WTC11 (cell line): ENCODE measurements at regions not wholly inside any gene's neighbourhood (a gene's known extent, or its start where the extent isn't known, plus 50 kb on each side); places are given as distances from the start of the nearest gene placed in this dataset.

Source experiments
- ATAC-seq: fragments of 200-7000 bp; cut with Tn5 transposase; 2 replicates; pipeline ENCODE4 v1.10.0; 2021; ENCODE audit warnings: mild to moderate bottlenecking, moderate library complexity
- CTCF ChIA-PET: fragments of 300-600 bp; sonication (Branson Sonifier 250); formaldehyde crosslinking; loops from one replicate; lab custom pipeline; 2021; ENCODE audit warnings: antibody characterized with exemption; lab: Charles Lee
- POLR2A ChIA-PET: fragments of 350-600 bp; sonication (Branson Sonifier 250); formaldehyde crosslinking; loops from one replicate; lab custom pipeline; 2021; ENCODE audit warnings: antibody characterized with exemption; lab: Charles Lee
- DNase-seq: peaks from one replicate; pipeline ENCODE4 v3.0.0; 2021; ENCODE audit warnings: low spot score
- H3K27ac Mint-ChIP-seq: 2 replicates; pipeline ENCODE4 v1.8.0; 2021; ENCODE audit warnings: mixed read lengths
- H3K27me3 Mint-ChIP-seq: 2 replicates; pipeline ENCODE4 v1.8.0; 2021; ENCODE audit warnings: low read depth, mild to moderate bottlenecking, moderate library complexity, mixed read lengths
- H3K36me3 Mint-ChIP-seq: 2 replicates; pipeline ENCODE4 v1.8.0; 2021; ENCODE audit warnings: mixed read lengths
- H3K4me1 Mint-ChIP-seq: 2 replicates; pipeline ENCODE4 v1.8.0; 2022; ENCODE audit warnings: mixed read lengths
- H3K4me3 Mint-ChIP-seq: 2 replicates; pipeline ENCODE4 v1.8.0; 2021; ENCODE audit warnings: mild to moderate bottlenecking, moderate library complexity, mixed read lengths
- H3K9me3 Mint-ChIP-seq: 2 replicates; pipeline ENCODE4 v1.8.0; 2021; ENCODE audit warnings: mixed read lengths
- CREB1 ChIP-seq: sonication (generic); formaldehyde crosslinking; IDR thresholded peaks from 2 replicates; pipeline ENCODE4 v1.8.0; 2023; ENCODE audit warnings: mild to moderate bottlenecking, missing genetic modification reagents
- FOXJ3 ChIP-seq: sonication (generic); formaldehyde crosslinking; IDR thresholded peaks from 2 replicates; pipeline ENCODE4 v1.9.0; 2021; ENCODE audit warnings: missing genetic modification reagents, mild to moderate bottlenecking, borderline replicate concordance
- FOXP1 ChIP-seq: sonication (generic); formaldehyde crosslinking; IDR thresholded peaks from 2 replicates; pipeline ENCODE4 v1.8.0; 2022; ENCODE audit warnings: missing genetic modification reagents, mild to moderate bottlenecking, moderate library complexity, borderline replicate concordance
- GRHL2 ChIP-seq: fragments of 250-450 bp; sonication (Bioruptor Pico); IDR thresholded peaks from 2 replicates; pipeline ENCODE4 v1.8.0; 2022; ENCODE audit warnings: mild to moderate bottlenecking, moderate library complexity; ENCODE audit not compliant: insufficient replicate concordance, severe bottlenecking
- IRF2 ChIP-seq: sonication (generic); formaldehyde crosslinking; IDR thresholded peaks from 2 replicates; pipeline ENCODE4 v1.8.0; 2022; ENCODE audit warnings: low read depth, missing genetic modification reagents, borderline replicate concordance
- KAT7 ChIP-seq: sonication (generic); formaldehyde crosslinking; IDR thresholded peaks from 2 replicates; pipeline ENCODE4 v1.8.1; 2023; ENCODE audit warnings: missing genetic modification reagents, mild to moderate bottlenecking, borderline replicate concordance
- MLX ChIP-seq: sonication (generic); formaldehyde crosslinking; IDR thresholded peaks from 2 replicates; pipeline ENCODE4 v1.8.1; 2023; ENCODE audit warnings: mild to moderate bottlenecking, missing genetic modification reagents, moderate library complexity
- MYBL2 ChIP-seq: sonication (generic); formaldehyde crosslinking; IDR thresholded peaks from 2 replicates; pipeline ENCODE4 v1.8.1; 2023; ENCODE audit warnings: mild to moderate bottlenecking, moderate library complexity, missing genetic modification reagents
- NFATC4 ChIP-seq: fragments of 250-450 bp; sonication (Bioruptor Pico); IDR thresholded peaks from 2 replicates; pipeline ENCODE4 v1.9.0; 2021; ENCODE audit warnings: mild to moderate bottlenecking
- STAT6 ChIP-seq: sonication (generic); formaldehyde crosslinking; conservative IDR thresholded peaks from 2 replicates; pipeline ENCODE4 v1.8.1; 2023; ENCODE audit warnings: mild to moderate bottlenecking, low read depth, missing genetic modification reagents, moderate library complexity
- ZNF396 ChIP-seq: fragments of 250-450 bp; sonication (Bioruptor Pico); IDR thresholded peaks from 2 replicates; pipeline ENCODE4 v1.8.0; 2021; ENCODE audit warnings: mild to moderate bottlenecking, moderate library complexity, borderline replicate concordance
- TF ChIP-seq, protein P1 (sequence below): sonication (generic); formaldehyde crosslinking; IDR thresholded peaks from 2 replicates; pipeline ENCODE4 v1.8.0; 2022; ENCODE audit warnings: mild to moderate bottlenecking, missing genetic modification reagents
- TF ChIP-seq, protein P2 (sequence below): sonication (generic); formaldehyde crosslinking; IDR thresholded peaks from 2 replicates; pipeline ENCODE4 v1.8.0; 2022; ENCODE audit warnings: missing genetic modification reagents
- TF ChIP-seq, protein P3 (sequence below): sonication (generic); formaldehyde crosslinking; IDR thresholded peaks from 2 replicates; pipeline ENCODE4 v1.8.0; 2023; ENCODE audit warnings: missing genetic modification reagents, mild to moderate bottlenecking, borderline replicate concordance
- TF ChIP-seq, protein P4 (sequence below): sonication (generic); formaldehyde crosslinking; IDR thresholded peaks from 2 replicates; pipeline ENCODE4 v1.8.1; 2023; ENCODE audit warnings: mild to moderate bottlenecking, missing genetic modification reagents, moderate library complexity
- TF ChIP-seq, protein P5 (sequence below): fragments of 250-450 bp; sonication (Bioruptor Pico); IDR thresholded peaks from 2 replicates; pipeline ENCODE4 v1.9.0; 2021; ENCODE audit warnings: mild to moderate bottlenecking, borderline replicate concordance

- no peaks in the 10 kb centered on the region for H3K9me3 Mint-ChIP-seq
- POLR2A ChIA-PET = no interaction called here
- H3K27ac Mint-ChIP-seq = no peak overlapping the region
- H3K4me1 Mint-ChIP-seq = no peaks in the 10 kb centered on the region
- TF ChIP-seq, protein P1, sequence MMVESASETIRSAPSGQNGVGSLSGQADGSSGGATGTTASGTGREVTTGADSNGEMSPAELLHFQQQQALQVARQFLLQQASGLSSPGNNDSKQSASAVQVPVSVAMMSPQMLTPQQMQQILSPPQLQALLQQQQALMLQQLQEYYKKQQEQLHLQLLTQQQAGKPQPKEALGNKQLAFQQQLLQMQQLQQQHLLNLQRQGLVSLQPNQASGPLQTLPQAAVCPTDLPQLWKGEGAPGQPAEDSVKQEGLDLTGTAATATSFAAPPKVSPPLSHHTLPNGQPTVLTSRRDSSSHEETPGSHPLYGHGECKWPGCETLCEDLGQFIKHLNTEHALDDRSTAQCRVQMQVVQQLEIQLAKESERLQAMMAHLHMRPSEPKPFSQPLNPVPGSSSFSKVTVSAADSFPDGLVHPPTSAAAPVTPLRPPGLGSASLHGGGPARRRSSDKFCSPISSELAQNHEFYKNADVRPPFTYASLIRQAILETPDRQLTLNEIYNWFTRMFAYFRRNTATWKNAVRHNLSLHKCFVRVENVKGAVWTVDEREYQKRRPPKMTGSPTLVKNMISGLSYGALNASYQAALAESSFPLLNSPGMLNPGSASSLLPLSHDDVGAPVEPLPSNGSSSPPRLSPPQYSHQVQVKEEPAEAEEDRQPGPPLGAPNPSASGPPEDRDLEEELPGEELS (CRISPR knock-in tag) = no peak
- TF ChIP-seq MYBL2 (CRISPR knock-in tag) (no peak), NFATC4 (CRISPR knock-in tag) (no peak), MLX (no peak), FOXJ3 (CRISPR knock-in tag) (no peak), IRF2 (CRISPR knock-in tag) (no peak), ZNF396 (CRISPR knock-in tag) (no peak), CREB1 (CRISPR knock-in tag) (no peak), GRHL2 (CRISPR knock-in tag) (no peak), KAT7 (CRISPR knock-in tag) (no peak), STAT6 (no peak), FOXP1 (CRISPR knock-in tag) (no peak)
- TF ChIP-seq, protein P2, sequence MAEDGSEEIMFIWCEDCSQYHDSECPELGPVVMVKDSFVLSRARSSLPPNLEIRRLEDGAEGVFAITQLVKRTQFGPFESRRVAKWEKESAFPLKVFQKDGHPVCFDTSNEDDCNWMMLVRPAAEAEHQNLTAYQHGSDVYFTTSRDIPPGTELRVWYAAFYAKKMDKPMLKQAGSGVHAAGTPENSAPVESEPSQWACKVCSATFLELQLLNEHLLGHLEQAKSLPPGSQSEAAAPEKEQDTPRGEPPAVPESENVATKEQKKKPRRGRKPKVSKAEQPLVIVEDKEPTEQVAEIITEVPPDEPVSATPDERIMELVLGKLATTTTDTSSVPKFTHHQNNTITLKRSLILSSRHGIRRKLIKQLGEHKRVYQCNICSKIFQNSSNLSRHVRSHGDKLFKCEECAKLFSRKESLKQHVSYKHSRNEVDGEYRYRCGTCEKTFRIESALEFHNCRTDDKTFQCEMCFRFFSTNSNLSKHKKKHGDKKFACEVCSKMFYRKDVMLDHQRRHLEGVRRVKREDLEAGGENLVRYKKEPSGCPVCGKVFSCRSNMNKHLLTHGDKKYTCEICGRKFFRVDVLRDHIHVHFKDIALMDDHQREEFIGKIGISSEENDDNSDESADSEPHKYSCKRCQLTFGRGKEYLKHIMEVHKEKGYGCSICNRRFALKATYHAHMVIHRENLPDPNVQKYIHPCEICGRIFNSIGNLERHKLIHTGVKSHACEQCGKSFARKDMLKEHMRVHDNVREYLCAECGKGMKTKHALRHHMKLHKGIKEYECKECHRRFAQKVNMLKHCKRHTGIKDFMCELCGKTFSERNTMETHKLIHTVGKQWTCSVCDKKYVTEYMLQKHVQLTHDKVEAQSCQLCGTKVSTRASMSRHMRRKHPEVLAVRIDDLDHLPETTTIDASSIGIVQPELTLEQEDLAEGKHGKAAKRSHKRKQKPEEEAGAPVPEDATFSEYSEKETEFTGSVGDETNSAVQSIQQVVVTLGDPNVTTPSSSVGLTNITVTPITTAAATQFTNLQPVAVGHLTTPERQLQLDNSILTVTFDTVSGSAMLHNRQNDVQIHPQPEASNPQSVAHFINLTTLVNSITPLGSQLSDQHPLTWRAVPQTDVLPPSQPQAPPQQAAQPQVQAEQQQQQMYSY = no peak
- TF ChIP-seq, protein P3, sequence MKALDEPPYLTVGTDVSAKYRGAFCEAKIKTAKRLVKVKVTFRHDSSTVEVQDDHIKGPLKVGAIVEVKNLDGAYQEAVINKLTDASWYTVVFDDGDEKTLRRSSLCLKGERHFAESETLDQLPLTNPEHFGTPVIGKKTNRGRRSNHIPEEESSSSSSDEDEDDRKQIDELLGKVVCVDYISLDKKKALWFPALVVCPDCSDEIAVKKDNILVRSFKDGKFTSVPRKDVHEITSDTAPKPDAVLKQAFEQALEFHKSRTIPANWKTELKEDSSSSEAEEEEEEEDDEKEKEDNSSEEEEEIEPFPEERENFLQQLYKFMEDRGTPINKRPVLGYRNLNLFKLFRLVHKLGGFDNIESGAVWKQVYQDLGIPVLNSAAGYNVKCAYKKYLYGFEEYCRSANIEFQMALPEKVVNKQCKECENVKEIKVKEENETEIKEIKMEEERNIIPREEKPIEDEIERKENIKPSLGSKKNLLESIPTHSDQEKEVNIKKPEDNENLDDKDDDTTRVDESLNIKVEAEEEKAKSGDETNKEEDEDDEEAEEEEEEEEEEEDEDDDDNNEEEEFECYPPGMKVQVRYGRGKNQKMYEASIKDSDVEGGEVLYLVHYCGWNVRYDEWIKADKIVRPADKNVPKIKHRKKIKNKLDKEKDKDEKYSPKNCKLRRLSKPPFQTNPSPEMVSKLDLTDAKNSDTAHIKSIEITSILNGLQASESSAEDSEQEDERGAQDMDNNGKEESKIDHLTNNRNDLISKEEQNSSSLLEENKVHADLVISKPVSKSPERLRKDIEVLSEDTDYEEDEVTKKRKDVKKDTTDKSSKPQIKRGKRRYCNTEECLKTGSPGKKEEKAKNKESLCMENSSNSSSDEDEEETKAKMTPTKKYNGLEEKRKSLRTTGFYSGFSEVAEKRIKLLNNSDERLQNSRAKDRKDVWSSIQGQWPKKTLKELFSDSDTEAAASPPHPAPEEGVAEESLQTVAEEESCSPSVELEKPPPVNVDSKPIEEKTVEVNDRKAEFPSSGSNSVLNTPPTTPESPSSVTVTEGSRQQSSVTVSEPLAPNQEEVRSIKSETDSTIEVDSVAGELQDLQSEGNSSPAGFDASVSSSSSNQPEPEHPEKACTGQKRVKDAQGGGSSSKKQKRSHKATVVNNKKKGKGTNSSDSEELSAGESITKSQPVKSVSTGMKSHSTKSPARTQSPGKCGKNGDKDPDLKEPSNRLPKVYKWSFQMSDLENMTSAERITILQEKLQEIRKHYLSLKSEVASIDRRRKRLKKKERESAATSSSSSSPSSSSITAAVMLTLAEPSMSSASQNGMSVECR (CRISPR knock-in tag) = no peak
- TF ChIP-seq, protein P4, sequence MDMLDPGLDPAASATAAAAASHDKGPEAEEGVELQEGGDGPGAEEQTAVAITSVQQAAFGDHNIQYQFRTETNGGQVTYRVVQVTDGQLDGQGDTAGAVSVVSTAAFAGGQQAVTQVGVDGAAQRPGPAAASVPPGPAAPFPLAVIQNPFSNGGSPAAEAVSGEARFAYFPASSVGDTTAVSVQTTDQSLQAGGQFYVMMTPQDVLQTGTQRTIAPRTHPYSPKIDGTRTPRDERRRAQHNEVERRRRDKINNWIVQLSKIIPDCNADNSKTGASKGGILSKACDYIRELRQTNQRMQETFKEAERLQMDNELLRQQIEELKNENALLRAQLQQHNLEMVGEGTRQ = no peak
- TF ChIP-seq, protein P5, sequence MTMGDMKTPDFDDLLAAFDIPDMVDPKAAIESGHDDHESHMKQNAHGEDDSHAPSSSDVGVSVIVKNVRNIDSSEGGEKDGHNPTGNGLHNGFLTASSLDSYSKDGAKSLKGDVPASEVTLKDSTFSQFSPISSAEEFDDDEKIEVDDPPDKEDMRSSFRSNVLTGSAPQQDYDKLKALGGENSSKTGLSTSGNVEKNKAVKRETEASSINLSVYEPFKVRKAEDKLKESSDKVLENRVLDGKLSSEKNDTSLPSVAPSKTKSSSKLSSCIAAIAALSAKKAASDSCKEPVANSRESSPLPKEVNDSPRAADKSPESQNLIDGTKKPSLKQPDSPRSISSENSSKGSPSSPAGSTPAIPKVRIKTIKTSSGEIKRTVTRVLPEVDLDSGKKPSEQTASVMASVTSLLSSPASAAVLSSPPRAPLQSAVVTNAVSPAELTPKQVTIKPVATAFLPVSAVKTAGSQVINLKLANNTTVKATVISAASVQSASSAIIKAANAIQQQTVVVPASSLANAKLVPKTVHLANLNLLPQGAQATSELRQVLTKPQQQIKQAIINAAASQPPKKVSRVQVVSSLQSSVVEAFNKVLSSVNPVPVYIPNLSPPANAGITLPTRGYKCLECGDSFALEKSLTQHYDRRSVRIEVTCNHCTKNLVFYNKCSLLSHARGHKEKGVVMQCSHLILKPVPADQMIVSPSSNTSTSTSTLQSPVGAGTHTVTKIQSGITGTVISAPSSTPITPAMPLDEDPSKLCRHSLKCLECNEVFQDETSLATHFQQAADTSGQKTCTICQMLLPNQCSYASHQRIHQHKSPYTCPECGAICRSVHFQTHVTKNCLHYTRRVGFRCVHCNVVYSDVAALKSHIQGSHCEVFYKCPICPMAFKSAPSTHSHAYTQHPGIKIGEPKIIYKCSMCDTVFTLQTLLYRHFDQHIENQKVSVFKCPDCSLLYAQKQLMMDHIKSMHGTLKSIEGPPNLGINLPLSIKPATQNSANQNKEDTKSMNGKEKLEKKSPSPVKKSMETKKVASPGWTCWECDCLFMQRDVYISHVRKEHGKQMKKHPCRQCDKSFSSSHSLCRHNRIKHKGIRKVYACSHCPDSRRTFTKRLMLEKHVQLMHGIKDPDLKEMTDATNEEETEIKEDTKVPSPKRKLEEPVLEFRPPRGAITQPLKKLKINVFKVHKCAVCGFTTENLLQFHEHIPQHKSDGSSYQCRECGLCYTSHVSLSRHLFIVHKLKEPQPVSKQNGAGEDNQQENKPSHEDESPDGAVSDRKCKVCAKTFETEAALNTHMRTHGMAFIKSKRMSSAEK (CRISPR knock-in tag) = no peak
- no peaks in the 10 kb centered on the region for H3K27me3 Mint-ChIP-seq
- CTCF ChIA-PET = interaction anchor here (0.5 to 1.0 kb wide), 3 partner anchors 376 to 470 kb away, joined by 3 read pairs; no protein-coding TSS in a partner anchor
- ATAC-seq = no peak
- H3K4me3 Mint-ChIP-seq = no peak overlapping the region
- no peak for DNase-seq
- no peaks in the 10 kb centered on the region for H3K36me3 Mint-ChIP-seq
Measured at GRCh38 chr9:73577848-73578247, 426.2 kb downstream of the ANXA1 start.
